Limb (tissue), 2 donors: ENCODE measurements at regions not wholly inside any gene's neighbourhood (a gene's known extent, or its start where the extent isn't known, plus 50 kb on each side); places are given as distances from the start of the nearest gene placed in this dataset.
"Not testable (repeated sequence)": the region's sequence is repeated elsewhere in the genome, so short reads cannot be mapped to it uniquely, and the experiment has no call there.

ENCODE experiments used
- DNase-seq, 2 donors: peaks; one replicate each; pipeline ENCODE4 v3.0.0-alpha.2; 2016; ENCODE audit errors: extremely low spot score in 2 of 2

DNA sequence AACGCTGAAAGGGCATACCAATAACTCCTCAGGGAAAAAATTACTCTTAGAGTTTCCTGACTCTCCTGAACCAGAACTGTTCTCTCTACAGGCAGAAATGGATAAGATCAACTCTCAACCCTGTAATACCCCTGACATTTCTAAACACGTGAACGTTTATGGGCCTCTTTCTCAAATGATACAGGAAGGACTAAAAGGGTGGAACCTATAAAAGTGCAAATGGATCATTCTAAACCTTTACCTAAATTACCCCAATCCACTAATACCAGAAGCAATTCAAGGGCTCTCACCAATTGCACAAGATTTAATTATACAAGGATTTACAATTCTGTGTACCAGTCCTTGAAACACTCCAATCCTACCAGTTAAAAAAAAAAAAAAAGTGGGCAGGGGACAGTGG is 98.0 kb upstream of the FAM174B start:
- no peak for DNase-seq

- no peak for DNase-seq
Observed at GRCh38 chr15:92763459-92763858, 107.9 kb upstream of the FAM174B start.

DNA sequence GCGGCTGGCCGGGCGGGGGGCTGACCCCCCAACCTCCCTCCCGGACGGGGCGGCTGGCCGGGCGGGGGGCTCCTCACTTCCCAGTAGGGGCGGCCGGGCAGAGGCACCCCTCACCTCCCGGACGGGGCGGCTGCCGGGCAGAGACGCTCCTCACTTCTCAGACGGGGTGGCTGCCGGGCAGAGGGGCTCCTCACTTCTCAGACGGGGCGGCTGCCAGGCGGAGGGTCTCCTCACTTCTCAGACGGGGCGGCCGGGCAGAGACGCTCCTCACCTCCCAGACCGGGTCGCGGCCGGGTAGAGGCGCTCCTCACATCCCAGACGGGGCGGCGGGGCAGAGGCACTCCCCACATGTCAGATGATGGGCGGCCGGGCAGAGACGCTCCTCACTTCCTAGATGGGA is 112.6 kb upstream of the FAM174B start:
- not testable (repeated sequence) for DNase-seq

DNA sequence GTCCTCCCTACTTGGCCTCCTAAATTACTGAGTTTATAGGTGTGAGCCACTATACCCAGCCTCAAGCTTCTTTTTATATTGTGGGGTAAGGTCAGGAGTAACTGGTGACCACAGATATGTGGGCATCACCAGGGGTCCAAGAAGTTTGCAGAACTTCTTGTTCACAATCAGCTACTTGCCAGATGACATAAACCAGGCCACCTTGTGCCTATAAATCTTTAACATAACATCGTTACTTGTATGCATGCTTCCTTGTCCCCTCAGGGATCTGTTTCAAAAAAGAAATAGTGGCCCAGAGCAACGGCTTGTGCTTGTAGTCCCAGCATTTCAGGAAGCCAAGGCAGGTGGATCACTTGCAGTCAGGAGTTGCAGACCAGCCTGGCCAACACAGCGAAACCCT is 115.1 kb upstream of the FAM174B start:
- DNase-seq = no peak

DNA sequence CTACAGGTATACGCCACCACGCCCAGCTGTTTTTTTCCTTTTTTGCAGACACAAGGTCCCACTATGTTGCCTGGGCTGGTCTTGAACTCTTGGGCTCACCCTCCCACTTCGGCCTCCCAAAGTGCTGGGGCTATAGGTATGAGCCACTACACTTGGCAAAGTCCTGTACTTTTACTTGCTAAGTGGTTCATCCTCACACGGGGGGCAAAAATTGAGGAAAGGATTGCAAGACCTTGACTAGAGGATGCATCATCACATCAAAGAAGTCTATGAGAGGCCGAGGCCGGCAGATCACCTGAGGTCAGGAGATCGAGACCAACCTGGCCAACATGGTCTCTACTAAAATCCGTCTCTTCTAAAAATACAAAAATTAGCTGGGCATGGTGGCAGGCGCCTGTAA is 116.5 kb upstream of the FAM174B start:
- DNase-seq = no peak

GRCh38 chr15:92772626-92773244 is 117.2 kb upstream of the FAM174B start:
- no peak for DNase-seq

DNA sequence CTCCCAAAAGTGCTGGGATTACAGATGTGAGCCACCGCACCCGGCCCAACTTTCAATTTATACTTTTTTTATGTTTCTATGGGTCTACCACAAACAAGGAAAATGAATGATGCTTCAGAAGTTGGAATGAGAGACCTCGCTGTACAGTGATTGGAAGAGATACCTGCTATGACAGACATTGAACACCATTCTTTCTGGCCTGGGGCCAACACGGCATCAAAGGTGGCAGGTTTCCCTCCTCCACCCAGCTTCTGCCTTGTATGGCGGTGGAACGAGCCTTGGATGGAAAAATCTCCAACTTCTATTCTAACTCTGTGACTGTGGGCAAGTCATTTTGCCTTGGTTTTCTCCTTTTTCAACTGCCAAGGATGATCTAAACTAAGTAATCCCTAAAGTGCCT is 117.8 kb upstream of the FAM174B start:
- no peak for DNase-seq

DNA sequence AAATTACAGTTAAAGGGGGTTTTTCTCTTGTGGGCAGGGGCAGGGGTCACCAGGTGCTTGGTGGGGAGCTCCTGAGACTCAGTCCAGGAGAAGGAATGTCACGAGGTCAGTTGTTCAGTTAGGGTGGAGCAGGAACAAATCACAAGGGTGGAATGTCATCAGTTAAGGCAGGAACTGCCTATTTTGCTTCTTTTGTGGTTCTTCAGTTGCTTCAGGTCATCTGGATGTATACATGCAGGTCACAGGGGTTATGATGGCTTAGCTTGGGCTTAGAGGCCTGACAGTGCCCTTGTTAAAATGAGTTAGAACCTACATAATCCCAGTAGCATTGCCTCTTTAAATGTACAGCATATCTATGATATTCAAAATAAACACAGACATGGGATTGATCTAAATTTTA is 120.2 kb upstream of the CHD2 start:
- no peak for DNase-seq

DNA sequence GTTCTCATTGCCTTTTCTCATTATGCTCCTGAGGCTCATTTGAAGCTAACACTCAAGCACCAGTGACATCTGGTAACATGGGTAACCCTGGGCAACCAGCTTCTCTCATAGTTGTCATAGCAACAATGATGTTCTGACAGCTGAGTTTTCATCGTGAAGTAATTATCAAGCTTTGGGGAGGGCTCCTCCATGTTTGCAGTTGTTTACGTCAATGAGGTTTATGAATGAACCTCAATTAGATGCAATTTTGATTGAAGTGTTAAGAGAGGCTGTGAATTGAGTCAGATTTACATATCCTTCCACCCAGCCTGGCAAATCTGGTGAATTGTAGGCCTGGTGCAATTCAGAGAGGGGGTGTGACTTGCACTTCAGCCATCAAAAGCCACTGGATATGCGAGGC is 119.3 kb upstream of the CHD2 start:
- no peak for DNase-seq

DNA sequence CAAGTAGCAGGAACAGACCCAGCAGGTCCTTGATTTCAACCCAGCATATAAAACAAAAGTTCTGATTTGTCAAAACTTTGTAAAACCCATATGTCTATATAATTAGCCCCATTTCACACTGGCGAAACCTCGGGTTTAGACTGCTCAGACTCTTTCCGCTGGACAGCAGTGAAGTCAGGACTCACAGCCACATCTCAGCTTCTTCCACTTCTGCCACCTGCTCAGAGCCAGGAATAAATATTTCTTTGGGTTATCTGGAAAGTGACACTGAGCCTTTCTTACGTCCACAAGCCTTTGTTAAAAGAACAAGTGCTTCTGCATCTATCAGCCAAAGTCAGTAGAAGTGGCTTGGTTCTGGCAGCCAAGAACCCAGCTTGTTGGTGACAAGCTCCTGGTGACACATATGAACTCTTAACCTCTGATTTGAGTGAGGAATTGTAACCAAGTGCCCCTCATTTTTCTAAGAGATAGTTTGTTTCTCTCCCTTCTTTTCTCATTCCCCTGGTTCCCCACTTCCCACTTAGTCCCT is 118.1 kb upstream of the CHD2 start:
- DNase-seq = no peak

DNA sequence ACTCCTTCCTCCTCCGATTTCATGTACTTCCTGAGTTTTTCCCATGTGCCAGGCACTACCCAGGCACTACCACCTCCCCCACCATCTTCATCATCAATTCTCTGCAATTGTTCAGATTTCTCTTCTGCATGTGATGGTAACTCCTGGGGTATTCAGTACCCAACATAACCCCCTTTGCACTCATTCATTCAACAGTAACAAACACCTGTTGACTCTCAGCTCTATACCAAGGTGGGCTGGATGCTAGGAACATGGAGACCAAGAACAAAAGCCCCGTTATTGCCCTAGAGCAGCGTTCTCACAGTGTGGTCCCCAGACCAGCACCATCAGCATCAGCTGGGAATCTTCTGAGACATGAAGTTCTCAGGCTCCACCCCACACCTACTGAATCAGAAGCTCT is 113.0 kb upstream of the CHD2 start:
- no peak for DNase-seq

DNA sequence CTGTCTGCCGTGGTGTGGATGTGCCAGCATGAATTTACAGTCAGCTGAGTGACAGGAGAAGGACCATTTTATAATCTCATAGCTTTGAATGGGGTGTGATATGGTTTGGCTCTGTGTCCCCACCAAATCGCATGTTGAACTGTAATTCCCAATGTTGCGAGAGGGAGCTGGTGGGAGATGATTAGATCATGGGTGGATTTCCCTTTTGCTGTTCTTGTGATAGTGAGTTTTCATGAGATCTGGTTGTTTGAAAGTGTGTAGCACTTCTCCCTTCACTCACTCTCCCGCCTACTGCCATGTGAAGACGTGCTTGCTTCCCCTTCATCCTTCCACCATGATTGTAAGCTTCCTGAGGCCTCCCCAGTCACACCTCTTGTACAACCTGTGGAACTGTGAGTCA is 111.9 kb upstream of the CHD2 start:
- no peak for DNase-seq

DNA sequence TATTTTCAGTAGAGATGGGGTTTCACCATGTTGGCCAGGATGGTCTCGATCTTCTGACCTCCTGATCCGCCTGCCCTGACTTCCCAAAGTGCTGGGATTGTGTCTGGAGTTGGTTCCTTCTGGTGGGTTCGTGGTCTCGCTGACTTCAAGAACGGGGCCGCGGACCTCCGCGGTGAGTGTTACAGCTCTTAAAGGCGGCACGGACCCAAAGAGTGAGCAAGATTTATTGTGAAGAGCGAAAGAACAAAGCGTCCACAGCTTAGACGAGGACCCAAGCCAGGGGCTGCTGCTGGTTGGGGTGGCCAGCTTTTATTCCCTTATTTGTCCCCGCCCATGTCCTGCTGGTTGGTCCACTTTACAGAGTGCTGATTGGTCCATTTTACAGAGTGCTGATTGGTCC is 111.3 kb upstream of the CHD2 start:
- not testable (repeated sequence) for DNase-seq

GRCh38 chr15:92796161-92796611 is 103.9 kb upstream of the CHD2 start:
- no peak for DNase-seq

DNA sequence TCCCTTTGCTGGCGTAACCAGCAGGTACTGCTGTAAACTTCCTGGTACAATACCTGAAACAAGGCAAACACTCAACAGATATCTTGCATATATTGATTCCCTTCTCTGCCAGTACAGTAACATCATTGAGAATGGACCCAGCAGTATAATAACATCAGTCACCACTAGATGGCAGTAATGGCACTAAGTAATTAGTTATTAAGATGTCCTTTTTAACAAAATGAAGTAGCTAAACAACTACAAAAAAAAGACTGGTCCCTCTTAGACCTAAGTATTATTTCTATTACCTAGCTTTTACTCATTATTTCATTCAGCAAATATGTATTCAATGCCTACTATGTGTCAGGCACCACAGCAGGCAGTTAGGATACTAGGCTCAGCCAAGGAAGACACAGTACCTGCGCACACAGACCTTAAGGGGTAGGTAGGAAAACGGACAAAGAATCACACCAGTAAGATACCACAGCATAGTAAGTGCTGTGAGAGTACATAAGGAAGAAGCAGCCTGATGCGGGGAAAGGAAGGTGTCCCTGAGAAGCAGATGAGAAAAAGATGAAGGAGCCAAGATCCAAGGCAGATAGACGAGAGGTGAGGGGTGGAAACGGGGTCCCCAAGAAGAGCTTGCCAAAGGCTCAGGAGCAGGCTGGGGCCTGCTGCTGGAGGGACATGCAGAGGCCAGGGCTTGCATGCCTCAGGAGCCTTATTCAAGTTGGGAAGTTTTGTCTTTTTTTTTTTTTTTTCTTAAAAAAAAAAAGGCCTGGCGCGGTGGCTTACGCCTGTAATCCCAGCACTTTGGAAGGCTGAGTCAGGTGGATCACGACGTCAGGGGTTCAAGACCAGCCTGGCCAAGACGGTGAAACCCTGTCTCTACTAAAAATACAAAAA is 102.7 kb upstream of the CHD2 start:
- peak in 1 of 2 donors; percentile 88 for DNase-seq

GRCh38 chr15:92800013-92800412 is 100.1 kb upstream of the CHD2 start:
- DNase-seq = no peak

DNA sequence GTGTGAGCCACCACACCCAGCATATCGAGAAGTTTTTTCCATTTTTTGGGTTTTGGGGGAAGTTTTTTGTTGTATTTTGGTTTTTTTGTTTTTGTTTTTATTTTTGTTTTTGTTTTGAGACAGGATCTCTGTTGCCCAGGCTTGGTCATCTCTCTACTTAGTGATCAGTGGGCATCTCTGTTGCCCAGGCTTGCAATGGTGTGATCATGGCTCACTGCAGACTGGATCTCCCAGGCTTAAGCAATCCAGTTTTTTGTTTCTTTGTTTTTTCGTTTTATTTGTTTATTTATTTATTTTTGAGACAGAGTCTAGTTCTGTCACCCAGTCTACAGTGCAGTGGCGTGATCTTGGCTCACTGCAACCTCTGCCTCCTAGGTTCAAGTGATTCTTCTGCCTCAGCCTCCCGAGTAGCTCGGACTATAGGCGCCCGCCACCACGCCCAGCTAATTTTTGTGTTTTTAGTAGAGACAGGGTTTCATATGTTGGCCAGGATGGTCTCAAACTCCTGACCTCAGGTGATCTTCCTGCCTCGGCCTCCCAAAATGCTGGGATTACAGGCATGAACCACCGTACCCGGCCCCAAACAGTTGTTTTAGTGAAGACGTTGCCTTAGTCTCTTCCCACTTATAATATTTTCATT is 99.6 kb upstream of the CHD2 start:
- DNase-seq = not testable (repeated sequence)

GRCh38 chr15:92801056-92801773 is 98.9 kb upstream of the CHD2 start:
- not testable (repeated sequence) for DNase-seq

GRCh38 chr15:92801774-92802464 is 98.2 kb upstream of the CHD2 start:
- no peak for DNase-seq

DNA sequence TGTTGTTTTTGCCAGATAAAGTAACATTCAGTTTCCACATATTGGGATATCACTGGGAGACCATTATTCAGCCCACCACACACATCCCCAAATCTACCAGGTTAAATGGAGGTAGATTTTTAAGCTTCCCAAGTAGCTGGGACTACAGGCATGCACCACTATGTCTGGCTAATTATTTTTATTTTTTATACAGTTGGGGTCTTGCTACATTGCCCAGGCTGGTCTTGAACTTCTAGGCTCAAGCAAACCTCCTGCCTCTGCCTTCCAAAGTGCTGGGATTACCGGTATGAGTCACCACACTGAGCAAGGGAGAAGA is 96.6 kb upstream of the CHD2 start:
- DNase-seq = no peak
